ENCODE measurements at regions not wholly inside any gene's neighbourhood (a gene's known extent, or its start where the extent isn't known, plus 50 kb on each side); places are given as distances from the start of the nearest gene placed in this dataset.

GRCh38 chr12:126588586-126589249 lies 1523.5 kb downstream of the AACS start:
- Histone ChIP-seq H3K9me3 (ENCODE audit: low read length) (no peaks in the 10 kb centered on the region), H3K4me2 (ENCODE audit: low read length) (no peak overlapping the region), H2AFZ (ENCODE audit: low read depth, low read length) (no peak overlapping the region)

GRCh38 chr12:126591533-126591932 lies 1526.3 kb downstream of the AACS start:
- Histone ChIP-seq H3K27me3 (ENCODE audit: insufficient read depth, low read depth, low read length) (no peaks in the 10 kb centered on the region), H3K9me2 (ENCODE audit: insufficient read depth, low read length) (no peaks in the 10 kb centered on the region), H3K4me3 (ENCODE audit: low read length) (no peak overlapping the region), H3K27ac (ENCODE audit: low read length) (no peak overlapping the region), H3K36me3 (ENCODE audit: insufficient read depth, low read length) (no peaks in the 10 kb centered on the region), H4K20me1 (ENCODE audit: insufficient read depth) (no peaks in the 10 kb centered on the region), H3K79me2 (replicated peaks; ENCODE audit: insufficient read depth, low read length) (no peaks in the 10 kb centered on the region), H3K9ac (ENCODE audit: low read length) (no peak overlapping the region), H3K4me2 (ENCODE audit: low read length) (no peak overlapping the region), H3K9me3 (ENCODE audit: low read length) (no peaks in the 10 kb centered on the region), H2AFZ (ENCODE audit: low read depth, low read length) (no peak overlapping the region), H3F3A (ENCODE audit: insufficient read depth, low read length, poor library complexity, severe bottlenecking) (no peaks in the 10 kb centered on the region)
- TF ChIP-seq RAD21 (conservative IDR thresholded peaks at IDR 0.05) (no peak), SMC3 (conservative IDR thresholded peaks at IDR 0.05; ENCODE audit: poor library complexity) (no peak), POLR2AphosphoS5 (IDR thresholded peaks at IDR 0.05) (no peak), EZH2 (IDR thresholded peaks at IDR 0.05; ENCODE audit: borderline replicate concordance, insufficient read depth, low read length, poor library complexity, severe bottlenecking) (no peak), EP300 (conservative IDR thresholded peaks at IDR 0.05; ENCODE audit: poor library complexity, severe bottlenecking) (no peak), MXI1 (conservative IDR thresholded peaks at IDR 0.05; ENCODE audit: poor library complexity, severe bottlenecking) (no peak), TAF1 (IDR thresholded peaks at IDR 0.05; ENCODE audit: low read depth) (no peak)
- TF ChIP-seq, protein P1, sequence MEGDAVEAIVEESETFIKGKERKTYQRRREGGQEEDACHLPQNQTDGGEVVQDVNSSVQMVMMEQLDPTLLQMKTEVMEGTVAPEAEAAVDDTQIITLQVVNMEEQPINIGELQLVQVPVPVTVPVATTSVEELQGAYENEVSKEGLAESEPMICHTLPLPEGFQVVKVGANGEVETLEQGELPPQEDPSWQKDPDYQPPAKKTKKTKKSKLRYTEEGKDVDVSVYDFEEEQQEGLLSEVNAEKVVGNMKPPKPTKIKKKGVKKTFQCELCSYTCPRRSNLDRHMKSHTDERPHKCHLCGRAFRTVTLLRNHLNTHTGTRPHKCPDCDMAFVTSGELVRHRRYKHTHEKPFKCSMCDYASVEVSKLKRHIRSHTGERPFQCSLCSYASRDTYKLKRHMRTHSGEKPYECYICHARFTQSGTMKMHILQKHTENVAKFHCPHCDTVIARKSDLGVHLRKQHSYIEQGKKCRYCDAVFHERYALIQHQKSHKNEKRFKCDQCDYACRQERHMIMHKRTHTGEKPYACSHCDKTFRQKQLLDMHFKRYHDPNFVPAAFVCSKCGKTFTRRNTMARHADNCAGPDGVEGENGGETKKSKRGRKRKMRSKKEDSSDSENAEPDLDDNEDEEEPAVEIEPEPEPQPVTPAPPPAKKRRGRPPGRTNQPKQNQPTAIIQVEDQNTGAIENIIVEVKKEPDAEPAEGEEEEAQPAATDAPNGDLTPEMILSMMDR (IDR thresholded peaks at IDR 0.05; ENCODE audit: poor library complexity, severe bottlenecking): no peak

More at GRCh38 chr12:126588586-126589249, 1523.5 kb downstream of the AACS start:
- no peak overlapping the region for H3K4me3 ChIP-seq (ENCODE audit: low read length)
- H3F3A ChIP-seq (ENCODE audit: insufficient read depth, low read length, poor library complexity, severe bottlenecking): no peaks in the 10 kb centered on the region
- no peaks in the 10 kb centered on the region for H3K36me3 ChIP-seq (ENCODE audit: insufficient read depth, low read length)
- no peak for TF ChIP-seq REST (IDR thresholded peaks at IDR 0.05; ENCODE audit: borderline replicate concordance)
- TF ChIP-seq, protein P1 (IDR thresholded peaks at IDR 0.05; ENCODE audit: poor library complexity, severe bottlenecking): no peak
- TF ChIP-seq EZH2 (IDR thresholded peaks at IDR 0.05; ENCODE audit: borderline replicate concordance, insufficient read depth, low read length, poor library complexity, severe bottlenecking): no peak
- TF ChIP-seq RAD21 (conservative IDR thresholded peaks at IDR 0.05): no peak
- no peak for TF ChIP-seq SMC3 (conservative IDR thresholded peaks at IDR 0.05; ENCODE audit: poor library complexity)
- no peak for TF ChIP-seq EP300 (conservative IDR thresholded peaks at IDR 0.05; ENCODE audit: poor library complexity, severe bottlenecking)
- no peak for TF ChIP-seq TAF1 (IDR thresholded peaks at IDR 0.05; ENCODE audit: low read depth)
- no peak for TF ChIP-seq POLR2AphosphoS5 (IDR thresholded peaks at IDR 0.05)
- TF ChIP-seq MXI1 (conservative IDR thresholded peaks at IDR 0.05; ENCODE audit: poor library complexity, severe bottlenecking): no peak
- H4K20me1 ChIP-seq (ENCODE audit: insufficient read depth): no peaks in the 10 kb centered on the region
- no peak overlapping the region for H3K27ac ChIP-seq (ENCODE audit: low read length)
- no peak overlapping the region for H3K9ac ChIP-seq (ENCODE audit: low read length)
- no peaks in the 10 kb centered on the region for H3K27me3 ChIP-seq (ENCODE audit: insufficient read depth, low read depth, low read length)
- H3K9me2 ChIP-seq (ENCODE audit: insufficient read depth, low read length): no peaks in the 10 kb centered on the region
- H3K79me2 ChIP-seq (replicated peaks; ENCODE audit: insufficient read depth, low read length): no peaks in the 10 kb centered on the region
